HEK293T (cell line): ENCODE measurements at regions not wholly inside any gene's neighbourhood (a gene's known extent, or its start where the extent isn't known, plus 50 kb on each side); places are given as distances from the start of the nearest gene placed in this dataset.

Source experiments
- CTCF ChIA-PET: fragments of 350-600 bp; formaldehyde crosslinking; extraction: SDS; loops from one replicate; lab custom pipeline; 2021; ENCODE audit warnings: antibody characterized with exemption, inconsistent platforms; lab: Yijun Ruan, JAX
- POLR2A ChIA-PET: fragments of 350-600 bp; formaldehyde crosslinking; extraction: SDS; loops from one replicate; lab custom pipeline; 2020; ENCODE audit warnings: antibody characterized with exemption, inconsistent platforms; lab: Yijun Ruan, JAX
- DNase-seq: peaks from one replicate; pipeline ENCODE4 v3.0.0; 2012; ENCODE audit warnings: mixed read lengths; ENCODE audit errors: extremely low spot score
- ARNT ChIP-seq: fragments of 450-650 bp; IDR thresholded peaks from 2 replicates; pipeline ENCODE4 v1.6.1; 2017; ENCODE audit warnings: mild to moderate bottlenecking
- BHLHE40 ChIP-seq: fragments of 450-650 bp; IDR thresholded peaks from 2 replicates; pipeline ENCODE4 v1.6.1; 2016; ENCODE audit warnings: mild to moderate bottlenecking, moderate library complexity, borderline replicate concordance
- CTBP1 ChIP-seq: fragments of 450-650 bp; IDR thresholded peaks from 2 replicates; pipeline ENCODE4 v1.6.1; 2016; ENCODE audit warnings: borderline replicate concordance
- ELF4 ChIP-seq: fragments of 450-650 bp; IDR thresholded peaks from 2 replicates; pipeline ENCODE4 v1.6.1; 2017; ENCODE audit warnings: antibody characterized with exemption
- FOXA1 ChIP-seq: fragments of 450-650 bp; IDR thresholded peaks from 2 replicates; pipeline ENCODE4 v1.6.1; 2016; ENCODE audit warnings: mild to moderate bottlenecking
- FOXK2 ChIP-seq: fragments of 450-650 bp; IDR thresholded peaks from 2 replicates; pipeline ENCODE4 v1.6.1; 2016; ENCODE audit warnings: mild to moderate bottlenecking
- FOXM1 ChIP-seq: fragments of 450-650 bp; IDR thresholded peaks from 2 replicates; pipeline ENCODE4 v1.6.1; 2017; ENCODE audit warnings: mild to moderate bottlenecking, borderline replicate concordance
- HDGF ChIP-seq: fragments of 450-650 bp; IDR thresholded peaks from 2 replicates; pipeline ENCODE4 v1.6.1; 2017; ENCODE audit warnings: antibody characterized with exemption, borderline replicate concordance
- L3MBTL2 ChIP-seq: fragments of 450-650 bp; conservative IDR thresholded peaks from 2 replicates; pipeline ENCODE4 v1.6.1; 2016; ENCODE audit warnings: mild to moderate bottlenecking
- LEF1 ChIP-seq: fragments of 450-650 bp; IDR thresholded peaks from 2 replicates; pipeline ENCODE4 v1.6.1; 2017; ENCODE audit warnings: mild to moderate bottlenecking, borderline replicate concordance
- NFRKB ChIP-seq: fragments of 450-650 bp; IDR thresholded peaks from 2 replicates; pipeline ENCODE4 v1.6.1; 2016; ENCODE audit warnings: mild to moderate bottlenecking, moderate library complexity
- SP1 ChIP-seq: fragments of 450-650 bp; IDR thresholded peaks from 2 replicates; pipeline ENCODE4 v1.6.1; 2017
- SUZ12 ChIP-seq: fragments of 450-650 bp; IDR thresholded peaks from 2 replicates; pipeline ENCODE4 v1.6.1; 2016; ENCODE audit warnings: mild to moderate bottlenecking
- TARDBP ChIP-seq: fragments of 450-650 bp; IDR thresholded peaks from 2 replicates; pipeline ENCODE4 v1.6.1; 2016
- ZNF384 ChIP-seq: fragments of 450-650 bp; IDR thresholded peaks from 2 replicates; pipeline ENCODE4 v1.6.1; 2016
- TF ChIP-seq, protein P1 (sequence below): fragments of 450-650 bp; IDR thresholded peaks from 2 replicates; pipeline ENCODE4 v1.6.1; 2016

DNA sequence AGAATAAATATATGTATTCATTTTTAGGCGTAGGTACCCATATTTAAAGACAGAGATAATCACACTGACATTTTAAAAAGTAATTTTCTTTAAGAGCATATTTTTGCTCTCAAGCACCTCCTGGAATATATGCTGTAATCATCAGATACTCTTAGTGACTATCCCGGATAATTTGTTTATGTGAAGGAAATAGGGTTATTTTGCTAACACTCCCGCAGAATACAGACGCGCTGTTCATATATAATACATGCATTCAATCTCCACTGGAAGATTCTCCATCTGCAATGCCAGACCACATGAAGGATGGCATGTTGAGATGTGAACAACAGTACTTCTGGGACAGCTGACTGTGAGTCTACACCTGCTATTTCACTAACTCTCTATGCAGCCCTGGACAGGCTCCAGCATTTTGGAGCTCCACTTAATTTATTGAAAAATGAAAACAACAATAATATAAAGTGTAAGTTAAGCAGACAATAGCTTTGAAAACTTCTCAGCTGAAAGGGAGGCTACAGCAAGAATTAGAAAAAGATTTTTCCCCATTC is 430.6 kb downstream of the TMX3 start:
- CTCF ChIA-PET, result no interaction called here
- no peak for DNase-seq
- TF ChIP-seq CTBP1 (no peak), ZNF384 (no peak), FOXK2 (no peak), NFRKB (no peak), ARNT (no peak), SUZ12 (no peak), FOXA1 (no peak), SP1 (no peak), TARDBP (no peak), HDGF (no peak), BHLHE40 (no peak), LEF1 (no peak), FOXM1 (no peak), ELF4 (no peak), L3MBTL2 (no peak)
- TF ChIP-seq, protein P1, sequence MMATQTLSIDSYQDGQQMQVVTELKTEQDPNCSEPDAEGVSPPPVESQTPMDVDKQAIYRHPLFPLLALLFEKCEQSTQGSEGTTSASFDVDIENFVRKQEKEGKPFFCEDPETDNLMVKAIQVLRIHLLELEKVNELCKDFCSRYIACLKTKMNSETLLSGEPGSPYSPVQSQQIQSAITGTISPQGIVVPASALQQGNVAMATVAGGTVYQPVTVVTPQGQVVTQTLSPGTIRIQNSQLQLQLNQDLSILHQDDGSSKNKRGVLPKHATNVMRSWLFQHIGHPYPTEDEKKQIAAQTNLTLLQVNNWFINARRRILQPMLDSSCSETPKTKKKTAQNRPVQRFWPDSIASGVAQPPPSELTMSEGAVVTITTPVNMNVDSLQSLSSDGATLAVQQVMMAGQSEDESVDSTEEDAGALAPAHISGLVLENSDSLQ, result no peak
- POLR2A ChIA-PET, result no interaction called here

DNA sequence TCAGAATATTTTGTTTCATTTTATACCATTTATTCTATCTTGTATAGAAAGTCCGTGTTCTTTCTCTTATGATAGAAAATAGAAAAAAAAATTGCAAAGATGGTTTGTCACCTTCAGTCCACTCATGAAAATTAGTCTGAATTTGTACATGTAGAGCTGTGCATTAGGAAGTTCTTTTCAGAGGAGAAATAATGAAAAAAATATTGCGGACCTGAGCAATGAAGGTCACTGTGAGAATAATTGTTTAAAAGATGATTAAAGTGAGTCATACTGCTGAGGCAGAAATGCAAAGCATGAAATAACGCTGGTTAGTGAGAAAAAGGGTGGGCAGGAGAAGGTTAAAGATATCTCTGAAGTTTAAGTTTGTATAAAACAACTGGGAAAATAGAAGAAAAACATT is 431.1 kb downstream of the TMX3 start:
- no peak for DNase-seq
- no peak for TF ChIP-seq LEF1
- no peak for TF ChIP-seq ZNF384
- no peak for TF ChIP-seq TARDBP
- TF ChIP-seq SP1, result no peak
- no peak for TF ChIP-seq FOXM1
- TF ChIP-seq, protein P1, result no peak
- TF ChIP-seq BHLHE40, result no peak
- no peak for TF ChIP-seq CTBP1
- TF ChIP-seq ARNT, result no peak
- TF ChIP-seq HDGF, result no peak
- no peak for TF ChIP-seq NFRKB
- TF ChIP-seq FOXA1, result no peak
- no peak for TF ChIP-seq SUZ12
- no peak for TF ChIP-seq L3MBTL2
- no peak for TF ChIP-seq FOXK2
- TF ChIP-seq ELF4, result no peak
- ChIA-PET CTCF (interaction anchor here (0.6 kb wide), 1 partner anchor 42 kb away, joined by 3 read pairs; no protein-coding TSS in a partner anchor), POLR2A (no interaction called here)

DNA sequence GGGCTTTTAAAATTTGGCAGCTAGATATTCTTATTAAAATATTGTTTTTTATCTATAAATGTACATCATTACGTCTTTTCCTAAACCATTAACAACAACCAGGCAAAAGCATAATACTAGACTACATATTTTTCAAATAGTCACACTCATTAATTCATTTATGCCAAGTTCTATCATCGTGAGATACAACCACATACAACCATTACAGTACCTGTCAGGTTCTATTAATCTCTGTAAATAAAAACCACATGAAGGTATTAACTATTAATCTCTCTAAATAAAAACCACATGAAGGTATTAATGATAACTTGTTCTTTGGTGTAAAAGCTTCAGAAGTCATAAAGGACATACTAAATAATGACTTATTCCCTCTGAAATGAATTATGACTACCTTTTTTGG is 432.7 kb downstream of the TMX3 start:
- POLR2A ChIA-PET, result no interaction called here
- DNase-seq, result no peak
- TF ChIP-seq TARDBP, result no peak
- TF ChIP-seq FOXK2, result no peak
- TF ChIP-seq BHLHE40, result no peak
- TF ChIP-seq SUZ12, result no peak
- no peak for TF ChIP-seq FOXM1
- TF ChIP-seq CTBP1, result no peak
- TF ChIP-seq, protein P1, result no peak
- no peak for TF ChIP-seq SP1
- no peak for TF ChIP-seq L3MBTL2
- TF ChIP-seq ELF4, result no peak
- TF ChIP-seq ZNF384, result no peak
- no peak for TF ChIP-seq FOXA1
- TF ChIP-seq ARNT, result no peak
- no peak for TF ChIP-seq NFRKB
- no peak for TF ChIP-seq LEF1
- TF ChIP-seq HDGF, result no peak

DNA sequence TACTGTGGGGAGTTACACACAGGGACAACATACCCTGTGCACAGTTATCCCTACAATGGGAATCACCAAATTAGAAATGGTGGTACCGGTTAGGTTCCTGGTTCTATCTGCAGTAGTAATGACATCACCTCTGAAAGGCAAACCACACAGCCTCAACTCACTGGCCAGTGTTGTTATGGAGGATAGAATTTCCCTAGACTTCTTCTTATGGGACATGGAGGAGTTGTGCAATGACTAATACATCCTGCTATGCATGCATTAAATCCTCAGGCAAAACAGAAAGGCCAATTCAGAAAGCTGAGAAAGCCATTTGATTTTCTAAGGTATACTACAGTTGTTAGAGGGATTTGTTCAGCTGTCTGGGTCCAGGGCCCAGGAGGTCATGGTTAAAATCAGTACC is 439.3 kb downstream of the TMX3 start:
- TF ChIP-seq HDGF, result no peak
- TF ChIP-seq FOXA1, result no peak
- no peak for TF ChIP-seq CTBP1
- TF ChIP-seq FOXM1, result no peak
- no peak for TF ChIP-seq SP1
- no peak for TF ChIP-seq NFRKB
- TF ChIP-seq ELF4, result no peak
- TF ChIP-seq FOXK2, result no peak
- no peak for TF ChIP-seq ARNT
- TF ChIP-seq BHLHE40, result no peak
- TF ChIP-seq, protein P1, result no peak
- TF ChIP-seq ZNF384, result no peak
- no peak for DNase-seq
- ChIA-PET CTCF (no interaction called here), POLR2A (no interaction called here)

More for the DNA sequence above, 432.7 kb downstream of the TMX3 start:
- CTCF ChIA-PET, result no interaction called here

DNA sequence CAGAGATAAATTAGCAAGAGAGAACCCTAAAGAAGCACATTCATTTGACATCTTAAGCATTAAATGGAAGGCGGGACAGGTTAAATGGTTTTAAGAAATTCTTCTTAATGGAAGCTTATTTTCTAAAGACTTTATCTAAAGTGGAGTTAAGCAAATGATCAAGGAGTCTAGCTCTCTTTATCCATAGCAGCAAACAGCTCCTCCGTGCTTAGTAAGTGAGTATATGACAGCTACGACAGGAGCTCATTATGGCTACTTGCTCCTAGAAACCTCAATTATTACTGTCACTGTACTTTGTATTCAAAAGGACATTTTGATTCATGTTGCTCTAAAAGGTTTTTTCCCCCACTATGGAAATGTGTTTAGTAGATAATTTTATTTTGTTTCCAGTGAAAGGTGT is 444.9 kb downstream of the TMX3 start:
- TF ChIP-seq LEF1, result no peak
- TF ChIP-seq SP1, result no peak
- no peak for TF ChIP-seq FOXM1
- no peak for TF ChIP-seq HDGF
- TF ChIP-seq ELF4, result no peak
- no peak for TF ChIP-seq SUZ12
- TF ChIP-seq, protein P1, result no peak
- TF ChIP-seq NFRKB, result no peak
- no peak for TF ChIP-seq CTBP1
- TF ChIP-seq FOXK2, result no peak
- no peak for TF ChIP-seq TARDBP
- TF ChIP-seq BHLHE40, result no peak
- no peak for TF ChIP-seq ARNT
- TF ChIP-seq ZNF384, result no peak
- TF ChIP-seq L3MBTL2, result no peak
- no peak for TF ChIP-seq FOXA1
- CTCF ChIA-PET, result no interaction called here
- POLR2A ChIA-PET, result no interaction called here
- no peak for DNase-seq
